NCI-H2107 treated with DMSO at 0.1 percent for 48 hours (cell line): ENCODE measurements at regions not wholly inside any gene's neighbourhood (a gene's known extent, or its start where the extent isn't known, plus 50 kb on each side); places are given as distances from the start of the nearest gene placed in this dataset.

Experiments used
- DNase-seq: peaks from one replicate; lab custom pipeline; 2025; ENCODE audit not compliant: unreplicated experiment; lab: John Stamatoyannopoulos, UW

- DNase-seq: no peak
These were observed 248.8 kb upstream of the CDIN1 start for GRCh38 chr15:36330598-36330997.

DNA sequence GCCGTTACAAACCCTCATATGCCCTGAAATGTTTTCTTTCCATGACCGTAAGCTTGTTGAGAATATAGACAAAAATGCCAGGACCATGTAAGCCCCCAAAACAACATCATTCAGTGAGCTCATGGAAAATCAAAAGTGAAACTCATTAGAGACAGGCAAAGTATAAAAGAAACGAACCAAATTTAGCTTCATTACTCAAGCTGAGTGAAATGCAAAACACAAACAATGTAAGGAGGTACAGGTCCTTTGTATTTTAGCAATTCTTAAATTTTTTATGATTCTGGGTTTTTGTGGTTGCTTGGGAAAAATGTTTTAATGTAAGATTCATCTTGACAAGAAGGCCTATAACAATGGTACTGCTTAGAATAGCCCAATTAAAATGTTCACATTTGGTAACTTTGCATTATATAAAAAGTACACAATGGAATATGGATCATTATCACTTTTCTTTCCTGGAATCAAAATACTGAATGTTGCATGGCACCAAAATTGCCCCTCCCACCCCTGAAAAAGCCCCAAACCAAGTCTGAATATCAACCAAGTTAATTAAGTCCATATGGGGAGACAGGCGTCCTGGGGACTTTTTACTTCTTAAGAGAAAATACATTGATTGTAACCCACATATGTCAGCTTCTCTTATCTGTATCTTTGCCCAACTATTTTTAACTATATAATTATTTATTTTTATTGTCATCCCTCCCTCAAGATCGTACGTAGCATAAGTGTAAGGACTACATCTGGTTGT lies 247.7 kb upstream of the CDIN1 start:
- no peak for DNase-seq

DNA sequence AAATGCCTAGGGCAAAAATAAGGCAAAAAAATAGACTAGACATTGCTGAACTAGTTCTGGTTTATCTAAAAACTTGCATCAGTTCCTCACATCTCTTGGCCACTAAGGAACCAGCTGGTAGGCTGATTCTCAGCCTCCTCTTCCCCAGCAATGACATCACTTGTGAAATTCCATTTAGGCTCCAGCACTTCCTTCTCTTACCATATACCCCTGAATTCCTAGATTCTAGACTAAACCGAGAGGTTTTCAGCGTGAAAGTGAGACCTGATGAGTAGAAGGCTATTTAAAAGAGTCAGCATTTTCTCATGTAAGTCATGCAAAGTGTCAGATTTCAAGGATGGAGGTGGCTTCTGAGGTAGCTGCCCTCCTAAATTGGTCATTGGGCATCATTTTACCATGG lies 247.1 kb upstream of the CDIN1 start:
- DNase-seq: no peak

GRCh38 chr15:36332896-36333295 lies 246.5 kb upstream of the CDIN1 start:
- DNase-seq: no peak

DNA sequence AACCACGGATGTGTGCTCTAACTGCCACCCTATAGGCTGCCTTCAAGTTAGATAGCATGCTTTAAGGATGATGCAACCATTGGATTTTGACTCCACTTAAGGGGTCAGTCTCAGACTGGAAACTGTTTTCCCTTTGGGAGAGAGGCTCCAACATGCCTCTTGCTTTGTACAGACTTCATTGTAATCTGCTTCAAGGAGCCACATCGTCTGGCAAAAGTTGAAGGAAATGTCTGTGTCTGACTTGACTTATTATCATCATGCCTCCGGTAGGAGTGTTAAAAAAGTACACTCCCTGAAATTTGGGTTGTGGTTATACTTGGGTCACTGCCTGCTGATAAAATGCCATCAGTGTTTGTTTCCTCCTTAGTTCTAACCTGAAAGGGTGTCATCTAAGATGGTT lies 245.4 kb upstream of the CDIN1 start:
- DNase-seq: no peak

GRCh38 chr15:36335224-36335623 lies 244.2 kb upstream of the CDIN1 start:
- no peak for DNase-seq

GRCh38 chr15:36335659-36336058 lies 243.8 kb upstream of the CDIN1 start:
- DNase-seq: no peak

DNA sequence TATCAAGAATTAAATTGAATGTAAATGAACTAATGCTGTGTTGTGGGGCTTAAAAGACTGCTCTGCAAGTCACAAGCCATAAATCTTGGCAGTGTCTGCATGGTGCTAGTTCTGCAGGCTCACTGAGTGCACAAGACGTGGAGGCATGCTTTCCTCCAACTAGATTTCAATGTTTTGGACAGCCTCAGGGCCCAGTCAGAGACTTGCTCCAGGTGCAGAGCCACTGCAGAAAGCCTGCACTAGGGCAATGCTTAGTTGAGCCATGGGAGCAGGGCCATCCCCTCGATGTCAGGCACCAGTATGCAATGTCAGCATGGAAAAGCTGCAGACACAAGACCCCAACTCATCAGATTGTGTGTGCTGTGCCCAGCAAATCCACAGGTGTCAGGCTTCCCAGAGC lies 234.5 kb upstream of the CDIN1 start:
- DNase-seq: no peak

DNA sequence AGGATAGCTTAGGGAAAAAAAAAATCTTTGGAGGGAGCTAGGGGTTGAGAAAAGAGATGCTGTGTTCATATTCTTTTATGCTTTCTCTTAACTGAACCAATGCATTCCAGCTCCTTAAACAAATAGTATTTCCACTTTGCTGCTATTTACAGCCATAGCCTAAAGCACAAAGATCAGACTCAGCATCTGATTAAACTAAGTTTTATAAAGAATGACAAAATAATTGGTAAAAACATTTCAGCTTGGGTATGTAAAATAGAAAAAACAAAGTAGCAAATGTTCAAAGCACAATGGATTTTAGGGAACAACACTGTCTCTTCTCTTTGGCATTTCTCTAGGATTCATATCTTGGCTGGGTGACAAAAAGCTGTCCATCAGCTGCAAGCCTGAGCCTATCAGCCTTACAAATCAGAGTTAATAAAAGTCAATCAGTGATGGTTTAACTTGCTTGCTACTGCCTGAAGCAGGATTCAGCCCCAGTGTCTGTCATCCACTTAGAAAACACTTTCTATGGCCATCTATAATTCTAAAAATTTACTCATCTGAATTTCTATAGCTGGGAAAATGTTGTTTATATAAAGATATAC lies 232.1 kb upstream of the CDIN1 start:
- no peak for DNase-seq

DNA sequence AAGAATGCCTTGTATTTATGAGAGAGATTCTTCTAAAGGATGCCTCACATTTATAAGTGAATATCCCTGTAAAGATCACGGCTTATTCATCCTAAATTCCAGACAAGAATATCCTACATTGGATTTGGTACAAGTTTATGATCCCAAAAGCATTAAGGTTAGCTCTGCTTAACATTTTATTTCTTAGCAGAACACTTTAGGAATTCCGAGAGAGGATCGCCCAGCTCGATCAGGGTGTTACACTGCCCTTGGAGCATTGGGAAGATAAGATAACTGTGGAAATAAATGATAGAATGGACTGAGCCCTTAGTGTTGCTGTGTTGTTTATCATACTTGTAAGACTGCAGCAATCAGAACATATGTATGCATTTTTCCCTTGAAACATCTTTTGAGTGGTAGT lies 223.0 kb upstream of the CDIN1 start:
- no peak for DNase-seq

GRCh38 chr15:36356978-36357601 lies 222.3 kb upstream of the CDIN1 start:
- DNase-seq: no peak

DNA sequence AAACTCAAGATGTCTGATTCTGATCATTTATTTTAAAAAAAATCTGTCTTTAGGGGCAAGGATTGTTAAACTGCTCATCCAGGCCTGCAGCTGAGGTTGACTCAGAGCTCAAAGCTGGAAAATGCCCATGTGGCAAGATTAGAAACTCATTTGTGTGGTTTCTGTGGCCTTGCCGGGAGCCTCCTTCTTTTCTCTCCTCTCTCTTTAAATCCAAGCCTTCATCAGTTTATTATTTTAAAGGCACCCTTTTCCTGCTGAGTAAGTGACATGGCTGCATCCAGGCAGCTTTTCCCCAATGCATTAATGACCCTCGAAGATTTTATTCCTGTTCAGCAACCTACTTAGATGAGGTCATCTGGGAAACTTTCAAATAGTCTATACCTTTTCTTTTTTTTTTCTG lies 221.3 kb upstream of the CDIN1 start:
- DNase-seq: no peak

DNA sequence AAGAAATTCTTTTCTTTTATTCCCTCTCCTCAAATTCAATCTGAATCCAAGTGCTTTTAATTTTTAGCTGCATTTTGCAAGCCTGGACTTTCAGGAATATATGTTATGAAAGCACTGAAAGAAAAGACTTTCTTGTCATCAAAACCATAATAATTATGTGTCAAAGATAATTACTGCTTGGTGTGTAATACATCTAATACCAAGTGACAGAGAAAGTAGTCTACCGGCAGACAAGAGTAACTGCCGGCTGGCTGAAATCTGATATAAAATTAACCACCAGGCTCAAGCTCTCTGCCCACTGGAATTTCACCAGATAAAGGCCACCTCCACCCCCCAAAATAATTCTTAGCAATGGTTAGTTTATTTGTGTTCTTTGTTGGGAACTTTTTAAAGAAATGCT lies 220.9 kb upstream of the CDIN1 start:
- no peak for DNase-seq

GRCh38 chr15:36359286-36359685 lies 220.1 kb upstream of the CDIN1 start:
- DNase-seq: no peak

GRCh38 chr15:36361351-36361870 lies 218.0 kb upstream of the CDIN1 start:
- DNase-seq: no peak

GRCh38 chr15:36362509-36362915 lies 216.9 kb upstream of the CDIN1 start:
- no peak for DNase-seq

DNA sequence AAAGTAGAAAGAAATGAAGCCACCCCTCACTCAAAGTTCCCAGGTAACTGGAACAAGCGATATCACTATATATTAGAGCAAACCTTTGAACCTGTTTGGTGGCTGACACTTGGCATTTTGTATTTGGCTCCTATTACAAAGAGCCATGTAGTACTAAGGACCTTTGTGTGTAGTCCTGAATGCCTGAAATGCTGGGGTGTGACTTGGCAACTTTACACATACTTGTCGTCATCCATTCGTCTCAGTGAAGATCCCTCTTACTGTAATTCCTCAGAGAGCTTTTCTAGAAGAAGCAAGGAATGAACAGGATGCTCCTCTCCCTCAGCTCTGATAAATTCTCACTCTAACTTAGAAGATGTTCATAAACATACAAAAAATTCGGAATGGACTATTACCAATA lies 216.1 kb upstream of the CDIN1 start:
- DNase-seq: no peak

DNA sequence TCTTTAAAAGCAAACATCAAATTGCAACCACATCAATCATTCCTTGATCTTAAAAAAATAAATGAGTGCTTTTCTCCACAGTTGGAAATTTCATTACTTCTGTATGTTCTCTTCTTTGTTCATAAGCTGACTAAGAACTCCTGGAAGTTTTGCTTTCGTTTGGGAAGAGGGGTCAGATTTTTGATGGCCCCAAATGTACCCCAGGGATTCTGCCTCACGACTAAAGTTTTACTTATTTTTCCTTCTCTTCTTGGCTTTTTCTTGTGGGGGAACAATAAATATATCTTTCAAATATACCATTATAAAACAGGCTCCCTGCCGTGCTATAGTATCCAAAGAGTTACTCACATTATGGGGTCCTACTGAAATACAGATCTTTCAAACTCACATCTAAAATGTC lies 215.0 kb upstream of the CDIN1 start:
- DNase-seq: no peak

- DNase-seq: no peak
These were observed 213.5 kb upstream of the CDIN1 start for GRCh38 chr15:36365963-36366362.

DNA sequence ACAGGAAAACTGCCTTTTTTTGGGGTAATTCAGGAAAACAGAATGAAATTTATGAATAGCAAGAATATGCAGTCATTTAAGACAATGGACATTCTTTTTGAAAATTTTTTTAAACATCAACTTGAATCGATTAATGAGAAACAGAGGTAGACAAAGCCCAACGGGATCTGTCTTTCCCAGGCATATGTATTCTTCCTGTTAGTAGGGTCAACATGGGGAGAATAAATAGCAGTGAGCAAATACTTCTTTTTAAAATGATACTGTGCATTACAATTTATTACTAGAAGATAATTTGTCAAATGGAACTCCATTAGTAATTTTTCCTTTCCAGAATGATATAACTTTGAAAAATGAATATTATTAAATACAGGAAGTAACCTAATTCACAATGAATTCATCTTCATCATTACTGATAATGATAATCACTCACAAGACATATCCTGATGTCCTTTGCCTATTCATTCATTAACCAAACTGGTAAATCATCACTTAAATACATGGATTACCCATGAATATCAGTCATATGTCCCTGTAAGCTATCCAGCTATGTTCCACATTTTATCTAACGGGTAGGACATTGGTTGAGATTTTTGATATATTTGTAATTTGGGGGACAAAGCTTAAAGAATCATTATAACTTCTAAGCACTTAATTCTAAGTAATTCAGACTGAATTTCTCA lies 209.2 kb upstream of the CDIN1 start:
- no peak for DNase-seq

DNA sequence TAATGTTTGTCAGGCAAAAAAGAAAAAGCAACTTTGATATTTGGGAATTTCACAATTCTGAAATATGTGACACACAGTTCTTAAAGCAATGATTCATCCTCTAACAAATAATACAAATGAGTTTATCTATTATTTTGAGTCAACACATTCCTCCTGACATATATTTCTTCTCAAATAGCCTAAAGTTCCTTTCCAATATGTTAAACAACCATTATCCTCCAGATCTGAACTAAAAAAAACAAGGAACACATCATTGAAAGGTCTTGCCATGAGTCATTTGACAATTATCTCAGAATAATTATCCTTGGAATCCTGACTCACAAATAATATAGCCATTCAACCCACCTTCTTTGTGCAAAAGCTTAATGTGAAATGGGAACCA lies 208.7 kb upstream of the CDIN1 start:
- no peak for DNase-seq

DNA sequence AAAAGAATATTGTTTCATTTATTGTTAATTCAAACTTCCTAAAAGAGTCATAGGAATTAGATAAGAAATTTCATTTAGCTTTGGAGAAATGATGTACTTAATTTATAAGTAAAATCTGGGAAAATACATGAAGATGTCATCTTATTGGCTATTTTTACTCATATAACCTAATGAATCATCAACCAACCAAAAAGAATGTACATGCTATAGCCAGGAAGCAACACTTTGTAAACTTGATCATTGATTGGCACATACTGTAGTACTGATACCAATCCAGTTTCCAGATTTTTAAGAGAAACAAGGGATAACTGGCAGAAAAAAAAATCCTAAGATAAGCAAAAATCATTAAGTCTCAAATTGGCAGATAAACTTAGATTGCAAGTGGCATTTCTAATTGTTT lies 207.9 kb upstream of the CDIN1 start:
- no peak for DNase-seq
